Mammary epithelial cell (primary cell): ENCODE measurements at regions not wholly inside any gene's neighbourhood (a gene's known extent, or its start where the extent isn't known, plus 50 kb on each side); places are given as distances from the start of the nearest gene placed in this dataset.

Experiments
- CTCF ChIP-seq, 2 donors: IDR thresholded peaks in 1 of 2; conservative IDR thresholded peaks in 1 of 2; 2 replicates each; pipeline ENCODE4 v1.5.1; 2011 to 2012; ENCODE audit warnings: inconsistent platforms in 2 of 2, low read length in 2 of 2, mild to moderate bottlenecking in 2 of 2, control low read depth in 1 of 2, low read depth in 1 of 2; ENCODE audit not compliant: insufficient read depth in 1 of 2; ENCODE audit errors: extremely low read depth in 1 of 2
- EZH2 ChIP-seq: IDR thresholded peaks from 2 replicates; pipeline ENCODE4 v1.6.1; 2012; ENCODE audit warnings: low read length, inconsistent platforms, borderline replicate concordance

- TF ChIP-seq EZH2 (no peak), CTCF (conservative IDR thresholded peaks at IDR 0.05 in 1 of 2, IDR thresholded peaks at IDR 0.05 in 1 of 2; ENCODE audit: extremely low read depth in 1 of 2, insufficient read depth in 1 of 2, low read depth in 1 of 2, low read length in 2 of 2) (no peak)
Measured at GRCh38 chr4:124932447-124932846, 219.9 kb upstream of the ANKRD50 start.
